Heart left ventricle (tissue), 16 donors: ENCODE measurements at regions not wholly inside any gene's neighbourhood (a gene's known extent, or its start where the extent isn't known, plus 50 kb on each side); places are given as distances from the start of the nearest gene placed in this dataset.

Experiments
- ATAC-seq, 4 donors: fragments of 200-7000 bp; cut with Tn5 transposase; one replicate each; pipeline ENCODE4 v1.9.1; 2020 to 2022; ENCODE audit warnings: moderate library complexity in 4 of 4, mild to moderate bottlenecking in 3 of 4, moderate number of reproducible peaks in 1 of 4
- DNase-seq, 5 donors: peaks; one replicate each; pipeline ENCODE4 v3.0.0-alpha.2; 2020
- H3K27ac ChIP-seq, 12 donors: fragments of 200-600 bp; sonication (generic) in 4 of 12; one replicate each; pipeline versions ENCODE4 v1.5.0 to v1.8.0; 2016 to 2022; ENCODE audit warnings: mild to moderate bottlenecking in 2 of 12
- H3K27me3 ChIP-seq, 9 donors: fragments of 200-600 bp; sonication (generic) in 2 of 9; one replicate each; pipeline versions ENCODE4 v1.5.1 to v1.8.0; 2016 to 2022; ENCODE audit warnings: mild to moderate bottlenecking in 3 of 9
- H3K36me3 ChIP-seq, 9 donors: fragments of 200-600 bp; sonication (generic) in 2 of 9; one replicate each; pipeline versions ENCODE4 v1.5.0 to v1.8.0; 2018 to 2022; ENCODE audit warnings: mild to moderate bottlenecking in 2 of 9
- H3K4me1 ChIP-seq, 12 donors: fragments of 200-600 bp; sonication (generic) in 4 of 12; one replicate each; pipeline versions ENCODE4 v1.5.0 to v1.8.0; 2016 to 2022; ENCODE audit warnings: mild to moderate bottlenecking in 3 of 12
- H3K4me3 ChIP-seq, 12 donors: fragments of 200-600 bp; sonication (generic) in 4 of 12; one replicate each; pipeline versions ENCODE4 v1.5.0 to v1.8.0; 2017 to 2022; ENCODE audit warnings: mild to moderate bottlenecking in 9 of 12, moderate library complexity in 4 of 12
- H3K9me3 ChIP-seq, 12 donors: fragments of 200-600 bp; sonication (generic) in 4 of 12; one replicate each; pipeline versions ENCODE4 v1.5.0 to v1.8.0; 2016 to 2022; ENCODE audit warnings: mild to moderate bottlenecking in 1 of 12
- CTCF ChIP-seq, 12 donors: fragments of 200-600 bp; sonication (generic) in 4 of 12; IDR thresholded peaks; one replicate each; pipeline versions ENCODE4 v1.5.0 to v1.8.0; 2018 to 2022; ENCODE audit warnings: antibody characterized with exemption in 12 of 12, mild to moderate bottlenecking in 5 of 12
- POLR2A ChIP-seq, 2 donors: fragments of 450-650 bp; IDR thresholded peaks; one replicate each; pipeline ENCODE4 v1.6.1; 2017; ENCODE audit warnings: antibody characterized with exemption in 2 of 2, mild to moderate bottlenecking in 2 of 2, moderate library complexity in 2 of 2
- WGBS, 4 donors: extraction: QIAGEN DNeasy Blood & Tissue Kit in 2 of 4; methylation state at CpG; one replicate each; pipeline versions ENCODE4 v1.1.5 to v1.1.7; 2013 to 2018; 5-methylcytosine and 5-hydroxymethylcytosine counted together
- intact Hi-C, 10 donors: fragments of 100-400 bp; cut with DNase I; formaldehyde crosslinking; loops; one replicate each; pipeline versions ENCODE4 v1.11.1 to v1.14.2; 2022
- donor health status: ischemic (EF 13 %, LVEDD 7.1; RV severe dilation, severe dysfunction).
- donor health status: healthy with polysubstance abuse.
- donor health status: DM: no; HTN: yes; CAD: no.
- donor health status: DM: no; HTN: no; CAD: no.
- donor health status: ischemic (EF 25% LVEDD 6.9; RV normal size, moderate dysfunction).
- donor health status: ischemic (EF 25% LVEDD 5.7; RV mildly dilated, moderate dysfunction).
- donor health status: healthy.
- donor health status: DM: yes; HTN: yes; CAD: no.
- donor health status: ischemic (EF 35%, LVEDD 5.7; RV mildly dilated, moderate dysfunction).
- donor health status: nonischemic (EF 11% LVEDD 7.7; RV severe dilation, severe dysfunction).
- donor health status: DM: yes; HTN: yes; CAD: no.
- donor health status: PGD.
- donor health status: ischemic (EF 29% LVEDD 5.4; RV normal size, mild dysfunction).
- donor health status: nonischemic (EF 23%, LVEDD 6.1; RV moderate dilation, normal function).

- WGBS, 4 donors = 81 to 90% (median 85%) methylated on average over 3 of the region's 3 CpGs
Observed at GRCh38 chr6:1018041-1018440, 293.9 kb upstream of the FOXQ1 start.

GRCh38 chr6:1016329-1017302 lies 295.3 kb upstream of the FOXQ1 start:
- DNase-seq = no peak
- TF ChIP-seq CTCF (IDR thresholded peaks at IDR 0.05) (no peak), POLR2A (IDR thresholded peaks at IDR 0.05) (no peak)
- no peak for ATAC-seq
- Histone ChIP-seq H3K4me3 (no peak overlapping the region), H3K4me1 (no peaks in the 10 kb centered on the region), H3K27ac (no peak overlapping the region), H3K27me3 (peaks cover 0 to 12% (median 0%) of the 10 kb centered on the region in 9 donors), H3K9me3 (no peaks in the 10 kb centered on the region), H3K36me3 (no peaks in the 10 kb centered on the region)
- WGBS, 4 donors = 74 to 78% (median 76%) methylated on average over 18 of the region's 18 CpGs
- intact Hi-C loops = no loop called here

More at GRCh38 chr6:1018041-1018440, 293.9 kb upstream of the FOXQ1 start:
- Histone ChIP-seq H3K9me3 (no peaks in the 10 kb centered on the region), H3K27ac (no peak overlapping the region), H3K27me3 (peaks cover 0 to 8% (median 0%) of the 10 kb centered on the region in 9 donors), H3K4me1 (no peaks in the 10 kb centered on the region), H3K36me3 (no peaks in the 10 kb centered on the region), H3K4me3 (no peak overlapping the region)
- intact Hi-C loops = no loop called here
- TF ChIP-seq POLR2A (IDR thresholded peaks at IDR 0.05) (no peak), CTCF (IDR thresholded peaks at IDR 0.05) (no peak)
- DNase-seq (no peak), ATAC-seq (no peak)

GRCh38 chr6:1015825-1016224 lies 296.1 kb upstream of the FOXQ1 start:
- DNase-seq (no peak), ATAC-seq (no peak)
- no peaks in the 10 kb centered on the region for H3K4me1 ChIP-seq
- no peaks in the 10 kb centered on the region for H3K9me3 ChIP-seq
- H3K27me3 ChIP-seq = peaks cover 0 to 14% (median 0%) of the 10 kb centered on the region in 9 donors
- intact Hi-C loops = no loop called here
- no peak overlapping the region for H3K27ac ChIP-seq
- no peak for TF ChIP-seq POLR2A (IDR thresholded peaks at IDR 0.05)
- no peaks in the 10 kb centered on the region for H3K36me3 ChIP-seq
- H3K4me3 ChIP-seq = no peak overlapping the region

- Histone ChIP-seq H3K36me3 (no peaks in the 10 kb centered on the region), H3K27me3 (peaks cover 0 to 13% (median 0%) of the 10 kb centered on the region in 9 donors), H3K4me3 (no peak overlapping the region), H3K27ac (no peak overlapping the region), H3K4me1 (no peaks in the 10 kb centered on the region), H3K9me3 (no peaks in the 10 kb centered on the region)
- 33 to 38% (median 35%) methylated on average over 2 of the region's 2 CpGs for WGBS, 4 donors
- DNase-seq (no peak), ATAC-seq (no peak)
- intact Hi-C loops = no loop called here
- TF ChIP-seq POLR2A (IDR thresholded peaks at IDR 0.05) = no peak
Observed at GRCh38 chr6:1014431-1014807, 297.5 kb upstream of the FOXQ1 start.

GRCh38 chr6:1013656-1014430 lies 298.1 kb upstream of the FOXQ1 start:
- Histone ChIP-seq H3K36me3 (no peaks in the 10 kb centered on the region), H3K4me1 (no peaks in the 10 kb centered on the region), H3K9me3 (no peaks in the 10 kb centered on the region), H3K4me3 (no peak overlapping the region), H3K27ac (no peak overlapping the region), H3K27me3 (peaks cover 0 to 13% (median 0%) of the 10 kb centered on the region in 9 donors)
- DNase-seq (no peak), ATAC-seq (no peak)
- 74 to 83% (median 78%) methylated on average over 7 of the region's 7 CpGs for WGBS, 4 donors
- intact Hi-C loops = no loop called here
- TF ChIP-seq POLR2A (IDR thresholded peaks at IDR 0.05) (no peak), CTCF (IDR thresholded peaks at IDR 0.05) (no peak)
